ENCODE measurements at regions not wholly inside any gene's neighbourhood (a gene's known extent, or its start where the extent isn't known, plus 50 kb on each side); places are given as distances from the start of the nearest gene placed in this dataset.

DNA sequence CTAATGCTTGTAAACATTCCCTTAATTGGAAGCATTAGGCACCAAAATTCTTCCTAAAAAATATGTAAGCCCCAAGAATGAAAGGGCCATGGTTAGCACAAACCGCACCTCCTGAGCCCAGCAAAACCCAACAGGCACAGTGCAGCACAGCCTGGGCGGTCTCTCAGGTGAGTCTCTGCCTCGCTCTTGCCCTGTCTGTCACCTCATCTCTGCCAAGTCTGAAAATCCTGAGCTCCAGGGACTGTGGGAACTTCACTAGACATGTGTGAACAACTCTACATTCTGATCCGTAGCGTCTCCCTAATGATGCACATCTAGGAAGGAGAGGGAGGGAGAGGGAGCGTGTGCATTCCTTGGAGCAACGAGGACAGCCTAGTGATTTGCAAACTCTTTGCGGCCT lies 88.8 kb upstream of the GJB6 start:
- Mint-ChIP-seq H3K36me3 (ENCODE audit: insufficient read depth in 1 of 3, low read depth in 3 of 3) (peaks cover 4 to 8% (median 6%) of the 10 kb centered on the region in 3 experiments; a peak in 5 of 7 replicates), H3K9me3 (peaks cover 11 to 17% of the 10 kb centered on the region in 2 experiments), H3K4me3 (no peak overlapping the region), H3K27me3 (ENCODE audit: low read depth) (peaks cover 10% of the 10 kb centered on the region), H3K4me1 (no peaks in the 10 kb centered on the region), H3K27ac (no peak overlapping the region)
- H3K56ac ChIP-seq (ENCODE audit: insufficient read length, low read depth, low read length), result no peak overlapping the region
- H3K23ac ChIP-seq (ENCODE audit: insufficient read length, low read depth, low read length), result no peak overlapping the region
- H3K79me2 ChIP-seq (ENCODE audit: insufficient read depth, low read length), result no peaks in the 10 kb centered on the region
- H3K79me1 ChIP-seq (ENCODE audit: insufficient read depth, low read depth, low read length, poor library complexity, severe bottlenecking), result no peaks in the 10 kb centered on the region
- no peaks in the 10 kb centered on the region for H3K23me2 ChIP-seq (ENCODE audit: insufficient read length, low read depth, low read length, poor library complexity, severe bottlenecking)
- H3K4me1 ChIP-seq (ENCODE audit: insufficient read depth, low read length), result no peaks in the 10 kb centered on the region
- no peak overlapping the region for H2BK120ac ChIP-seq (ENCODE audit: low read depth, low read length, poor library complexity, severe bottlenecking)
- DNase-seq, result no peak
- TF ChIP-seq, protein P1, sequence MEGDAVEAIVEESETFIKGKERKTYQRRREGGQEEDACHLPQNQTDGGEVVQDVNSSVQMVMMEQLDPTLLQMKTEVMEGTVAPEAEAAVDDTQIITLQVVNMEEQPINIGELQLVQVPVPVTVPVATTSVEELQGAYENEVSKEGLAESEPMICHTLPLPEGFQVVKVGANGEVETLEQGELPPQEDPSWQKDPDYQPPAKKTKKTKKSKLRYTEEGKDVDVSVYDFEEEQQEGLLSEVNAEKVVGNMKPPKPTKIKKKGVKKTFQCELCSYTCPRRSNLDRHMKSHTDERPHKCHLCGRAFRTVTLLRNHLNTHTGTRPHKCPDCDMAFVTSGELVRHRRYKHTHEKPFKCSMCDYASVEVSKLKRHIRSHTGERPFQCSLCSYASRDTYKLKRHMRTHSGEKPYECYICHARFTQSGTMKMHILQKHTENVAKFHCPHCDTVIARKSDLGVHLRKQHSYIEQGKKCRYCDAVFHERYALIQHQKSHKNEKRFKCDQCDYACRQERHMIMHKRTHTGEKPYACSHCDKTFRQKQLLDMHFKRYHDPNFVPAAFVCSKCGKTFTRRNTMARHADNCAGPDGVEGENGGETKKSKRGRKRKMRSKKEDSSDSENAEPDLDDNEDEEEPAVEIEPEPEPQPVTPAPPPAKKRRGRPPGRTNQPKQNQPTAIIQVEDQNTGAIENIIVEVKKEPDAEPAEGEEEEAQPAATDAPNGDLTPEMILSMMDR (conservative IDR thresholded peaks at IDR 0.05), result no peak
- no CpG with 5 or more reads among the region's 8 CpGs for WGBS (ENCODE audit: extremely low coverage, insufficient read length, low lambda C conversion rate)
- no peaks in the 10 kb centered on the region for H4K20me1 ChIP-seq (ENCODE audit: control insufficient read depth, insufficient read depth, insufficient read length)
- H3K9ac ChIP-seq (ENCODE audit: extremely low read depth, insufficient read length, low read length), result no peak overlapping the region
- H3K27me3 ChIP-seq (ENCODE audit: insufficient read depth, low read length), result no peaks in the 10 kb centered on the region
- no peak overlapping the region for H2BK12ac ChIP-seq (ENCODE audit: insufficient read length, low read depth, low read length)
- H2BK5ac ChIP-seq (ENCODE audit: insufficient read length, low read length), result no peak overlapping the region
- H2AK5ac ChIP-seq (ENCODE audit: insufficient read length, low read length), result no peak overlapping the region
- no peaks in the 10 kb centered on the region for H3K9me3 ChIP-seq (ENCODE audit: control insufficient read depth, low read depth, low read length)
- no peak overlapping the region for H4K5ac ChIP-seq (ENCODE audit: insufficient read length, low read depth, low read length)
- 0 out of 2 replicates have a peak overlapping the region, but pooled peaks have one; percentile 9 for H2BK15ac ChIP-seq (ENCODE audit: low read depth, low read length)
- no peak overlapping the region for H4K91ac ChIP-seq (ENCODE audit: insufficient read length, low read depth, low read length)
- H2BK20ac ChIP-seq (ENCODE audit: low read depth, low read length, poor library complexity, severe bottlenecking), result no peak overlapping the region
- no peak overlapping the region for H3K4me2 ChIP-seq (ENCODE audit: insufficient read depth, insufficient read length, low read length)
- H3T11ph ChIP-seq (ENCODE audit: low read length), result no peak overlapping the region
- H3K14ac ChIP-seq (ENCODE audit: insufficient read depth, low read length), result no peak overlapping the region; the same call in 1 of the 2 replicates
- no peak overlapping the region for H3K4ac ChIP-seq (ENCODE audit: low read depth, low read length)
- H2AFZ ChIP-seq (ENCODE audit: low read length), result no peak overlapping the region
- no peak overlapping the region for H3K18ac ChIP-seq (ENCODE audit: insufficient read length, low read depth, low read length)
- H3K27ac ChIP-seq (ENCODE audit: insufficient read length, low read depth, low read length), result no peak overlapping the region
- H4K8ac ChIP-seq (replicated peaks; ENCODE audit: insufficient read length, low read depth, low read length), result no peak overlapping the region
